Endothelial cell of umbilical vein (primary cell): ENCODE measurements at regions not wholly inside any gene's neighbourhood (a gene's known extent, or its start where the extent isn't known, plus 50 kb on each side); places are given as distances from the start of the nearest gene placed in this dataset.

Experiments
- CTCF ChIP-seq, 2 donors: IDR thresholded peaks; 1 replicate in 1 of 2; 2 replicates in 1 of 2; pipeline ENCODE4 v1.5.1; 2011; ENCODE audit warnings: low read length in 2 of 2, mild to moderate bottlenecking in 2 of 2, moderate library complexity in 2 of 2, control low read depth in 1 of 2, inconsistent platforms in 1 of 2, low read depth in 1 of 2; ENCODE audit not compliant: insufficient read depth in 1 of 2; ENCODE audit errors: extremely low read depth in 1 of 2
- EZH2 ChIP-seq: IDR thresholded peaks from 2 replicates; pipeline ENCODE4 v1.6.1; 2012; ENCODE audit warnings: borderline replicate concordance, low read depth, mild to moderate bottlenecking, moderate library complexity, low read length, inconsistent platforms; ENCODE audit not compliant: severe bottlenecking
- GATA2 ChIP-seq: IDR thresholded peaks from 2 replicates; pipeline ENCODE4 v1.7.0; 2011; ENCODE audit warnings: low read depth, mild to moderate bottlenecking, moderate library complexity, mixed read lengths, low read length; ENCODE audit not compliant: insufficient read length, insufficient read depth
- MAX ChIP-seq: IDR thresholded peaks from 2 replicates; pipeline ENCODE4 v1.6.1; 2011; ENCODE audit not compliant: insufficient read depth, insufficient read length
- POLR2A ChIP-seq: IDR thresholded peaks from 2 replicates; pipeline ENCODE4 v1.6.1; 2012; ENCODE audit warnings: low read depth, mild to moderate bottlenecking, control low read depth, low read length
- POLR2AphosphoS5 ChIP-seq: IDR thresholded peaks from 2 replicates; pipeline ENCODE4 v1.6.1; 2012; ENCODE audit warnings: low read depth, mild to moderate bottlenecking, control low read depth, low read length, moderate library complexity; ENCODE audit not compliant: insufficient read depth

- TF ChIP-seq CTCF (IDR thresholded peaks at IDR 0.05; ENCODE audit: extremely low read depth in 1 of 2, insufficient read depth in 1 of 2, low read depth in 1 of 2, low read length in 2 of 2), result no peak
- TF ChIP-seq GATA2, result no peak
- TF ChIP-seq POLR2A, result no peak
- no peak for TF ChIP-seq MAX
- TF ChIP-seq POLR2AphosphoS5, result no peak
- no peak for TF ChIP-seq EZH2
Observed at GRCh38 chr16:26700250-26700649, 366.5 kb upstream of the C16orf82 start.
